ENCODE measurements at regions not wholly inside any gene's neighbourhood (a gene's known extent, or its start where the extent isn't known, plus 50 kb on each side); places are given as distances from the start of the nearest gene placed in this dataset.

GRCh38 chr9:13500034-13500433, 220.5 kb upstream of the MPDZ start:
- no peaks in the 10 kb centered on the region for H3K36me3 ChIP-seq (ENCODE audit: control insufficient read depth, low read length)
- no peaks in the 10 kb centered on the region for H3K4me1 ChIP-seq (ENCODE audit: control insufficient read depth, low read length)
- H3K27ac ChIP-seq (ENCODE audit: low read depth, low read length) = no peak overlapping the region
- no peaks in the 10 kb centered on the region for H3K9me2 ChIP-seq (replicated peaks; ENCODE audit: control insufficient read depth, low read length)
- no peak overlapping the region for H3K4me3 ChIP-seq (ENCODE audit: low read length)
- H3K9me3 ChIP-seq (ENCODE audit: control insufficient read depth, insufficient read depth, low read length) = no peaks in the 10 kb centered on the region
- H3K27me3 ChIP-seq (ENCODE audit: control insufficient read depth, low read length) = no peaks in the 10 kb centered on the region
- H3K4me2 ChIP-seq (ENCODE audit: low read length) = no peak overlapping the region
- H3K79me2 ChIP-seq (ENCODE audit: control insufficient read depth, low read length) = no peaks in the 10 kb centered on the region
- no peaks in the 10 kb centered on the region for H4K20me1 ChIP-seq (ENCODE audit: control insufficient read depth, insufficient read depth, low read depth, low read length)
- TF ChIP-seq CTCF (IDR thresholded peaks at IDR 0.05; ENCODE audit: low read depth, low read length, poor library complexity, severe bottlenecking) = no peak
- TF ChIP-seq EZH2phosphoT487 (IDR thresholded peaks at IDR 0.05; ENCODE audit: borderline replicate concordance, low read length) = no peak
- H3F3A ChIP-seq (ENCODE audit: control insufficient read depth, insufficient read depth) = no peaks in the 10 kb centered on the region

GRCh38 chr9:13493697-13494096, 214.2 kb upstream of the MPDZ start:
- no peaks in the 10 kb centered on the region for H3K27me3 ChIP-seq (ENCODE audit: control insufficient read depth, low read length)
- H3K27ac ChIP-seq (ENCODE audit: low read depth, low read length) = no peak overlapping the region
- 0 out of 2 replicates have a peak, but pooled peaks cover 3% of the 10 kb centered on the region for H3K9me3 ChIP-seq (ENCODE audit: control insufficient read depth, insufficient read depth, low read length)
- no peaks in the 10 kb centered on the region for H3K79me2 ChIP-seq (ENCODE audit: control insufficient read depth, low read length)
- no peak overlapping the region for H3K4me3 ChIP-seq (ENCODE audit: low read length)
- TF ChIP-seq EZH2phosphoT487 (IDR thresholded peaks at IDR 0.05; ENCODE audit: borderline replicate concordance, low read length) = no peak
- H3K9me2 ChIP-seq (replicated peaks; ENCODE audit: control insufficient read depth, low read length) = no peaks in the 10 kb centered on the region
- H4K20me1 ChIP-seq (ENCODE audit: control insufficient read depth, insufficient read depth, low read depth, low read length) = no peaks in the 10 kb centered on the region
- H3K36me3 ChIP-seq (ENCODE audit: control insufficient read depth, low read length) = no peaks in the 10 kb centered on the region
- no peak overlapping the region for H3K4me2 ChIP-seq (ENCODE audit: low read length)
- no peaks in the 10 kb centered on the region for H3K4me1 ChIP-seq (ENCODE audit: control insufficient read depth, low read length)
- H3F3A ChIP-seq (ENCODE audit: control insufficient read depth, insufficient read depth) = no peaks in the 10 kb centered on the region

- Histone ChIP-seq H4K20me1 (ENCODE audit: control insufficient read depth, insufficient read depth, low read depth, low read length) (no peaks in the 10 kb centered on the region), H3K27ac (ENCODE audit: low read depth, low read length) (no peak overlapping the region), H3K36me3 (ENCODE audit: control insufficient read depth, low read length) (no peaks in the 10 kb centered on the region), H3K4me2 (ENCODE audit: low read length) (no peak overlapping the region), H3K9me2 (replicated peaks; ENCODE audit: control insufficient read depth, low read length) (no peaks in the 10 kb centered on the region), H3K27me3 (ENCODE audit: control insufficient read depth, low read length) (no peaks in the 10 kb centered on the region), H3K4me3 (ENCODE audit: low read length) (no peak overlapping the region), H3K79me2 (ENCODE audit: control insufficient read depth, low read length) (no peaks in the 10 kb centered on the region), H3K4me1 (ENCODE audit: control insufficient read depth, low read length) (no peaks in the 10 kb centered on the region), H3K9me3 (ENCODE audit: control insufficient read depth, insufficient read depth, low read length) (0 out of 2 replicates have a peak, but pooled peaks cover 3% of the 10 kb centered on the region), H3F3A (ENCODE audit: control insufficient read depth, insufficient read depth) (no peaks in the 10 kb centered on the region)
- no peak for TF ChIP-seq CTCF (IDR thresholded peaks at IDR 0.05; ENCODE audit: low read depth, low read length, poor library complexity, severe bottlenecking)
- no peak for TF ChIP-seq EZH2phosphoT487 (IDR thresholded peaks at IDR 0.05; ENCODE audit: borderline replicate concordance, low read length)
Measured at GRCh38 chr9:13491493-13492424, 212.3 kb upstream of the MPDZ start.

- no peak for TF ChIP-seq CTCF (IDR thresholded peaks at IDR 0.05; ENCODE audit: low read depth, low read length, poor library complexity, severe bottlenecking)
- no peak for TF ChIP-seq EZH2phosphoT487 (IDR thresholded peaks at IDR 0.05; ENCODE audit: borderline replicate concordance, low read length)
- H3K79me2 ChIP-seq (ENCODE audit: control insufficient read depth, low read length) = no peaks in the 10 kb centered on the region
- H3K9me3 ChIP-seq (ENCODE audit: control insufficient read depth, insufficient read depth, low read length) = 0 out of 2 replicates have a peak, but pooled peaks cover 3% of the 10 kb centered on the region
- H3K9me2 ChIP-seq (replicated peaks; ENCODE audit: control insufficient read depth, low read length) = no peaks in the 10 kb centered on the region
- no peak overlapping the region for H3K4me3 ChIP-seq (ENCODE audit: low read length)
- no peak overlapping the region for H3K27ac ChIP-seq (ENCODE audit: low read depth, low read length)
- no peaks in the 10 kb centered on the region for H3K36me3 ChIP-seq (ENCODE audit: control insufficient read depth, low read length)
- no peaks in the 10 kb centered on the region for H4K20me1 ChIP-seq (ENCODE audit: control insufficient read depth, insufficient read depth, low read depth, low read length)
- H3F3A ChIP-seq (ENCODE audit: control insufficient read depth, insufficient read depth) = no peaks in the 10 kb centered on the region
- no peak overlapping the region for H3K4me2 ChIP-seq (ENCODE audit: low read length)
- H3K27me3 ChIP-seq (ENCODE audit: control insufficient read depth, low read length) = no peaks in the 10 kb centered on the region
- no peaks in the 10 kb centered on the region for H3K4me1 ChIP-seq (ENCODE audit: control insufficient read depth, low read length)
Measured at GRCh38 chr9:13491138-13491492, 211.6 kb upstream of the MPDZ start.

Measured in DOHH2 (cell line).